ENCODE measurements at regions not wholly inside any gene's neighbourhood (a gene's known extent, or its start where the extent isn't known, plus 50 kb on each side); places are given as distances from the start of the nearest gene placed in this dataset.

DNA sequence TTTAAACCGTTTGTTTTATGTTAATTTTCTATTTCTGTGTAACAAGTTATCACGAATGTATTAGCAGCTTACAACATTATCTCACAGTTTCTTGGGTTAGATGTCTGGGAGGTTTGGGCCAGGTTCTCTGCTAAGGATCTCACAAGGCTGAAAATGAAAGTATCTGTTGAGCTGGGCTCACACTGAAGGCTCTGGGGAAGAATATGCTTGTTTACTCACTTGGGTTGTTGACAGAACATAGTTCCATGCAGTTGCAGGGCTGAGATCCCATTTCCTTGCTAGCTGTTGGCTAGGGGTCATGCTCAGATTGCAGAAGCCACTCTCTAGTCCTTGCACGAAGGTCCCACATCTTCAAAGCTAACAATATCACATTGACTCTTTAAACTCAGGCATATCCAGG, 266.6 kb upstream of the GNAI1 start:
- no peak for DNase-seq (ENCODE audit: low spot score)

DNA sequence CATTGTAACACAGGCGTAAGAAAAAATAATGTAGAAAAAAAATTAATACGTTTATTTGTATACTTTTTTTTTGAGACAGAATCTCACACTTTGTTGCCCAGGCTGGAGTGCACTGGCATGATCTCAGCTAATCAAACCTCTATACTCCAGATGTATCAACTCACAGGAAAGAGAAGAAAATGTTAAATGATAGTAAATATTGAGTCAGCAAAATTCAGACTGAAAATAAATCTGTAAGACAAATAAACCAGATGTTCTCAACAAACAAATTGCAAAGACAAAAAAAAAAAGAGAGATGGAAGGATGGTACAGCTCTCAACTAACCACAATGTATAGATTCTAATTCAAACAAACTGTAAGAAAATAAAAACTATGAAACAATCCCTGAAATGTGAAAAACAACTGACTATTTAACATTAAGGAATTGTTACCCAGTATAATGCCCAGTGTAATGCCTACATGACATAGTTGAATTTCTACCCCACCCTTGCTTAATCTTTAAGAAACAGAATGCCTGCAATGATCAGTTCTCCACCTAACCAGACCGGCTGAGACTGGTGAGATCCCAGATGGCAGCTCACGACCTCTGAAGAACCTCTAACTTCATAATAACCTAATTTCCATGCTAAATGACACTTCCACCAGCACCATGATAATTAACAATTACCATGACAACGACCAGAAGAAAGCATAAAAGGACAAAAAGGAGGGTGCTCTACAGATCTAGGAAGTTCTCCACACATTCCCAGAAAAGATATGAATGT, 272.0 kb upstream of the GNAI1 start:
- no peak for DNase-seq (ENCODE audit: low spot score)

DNA sequence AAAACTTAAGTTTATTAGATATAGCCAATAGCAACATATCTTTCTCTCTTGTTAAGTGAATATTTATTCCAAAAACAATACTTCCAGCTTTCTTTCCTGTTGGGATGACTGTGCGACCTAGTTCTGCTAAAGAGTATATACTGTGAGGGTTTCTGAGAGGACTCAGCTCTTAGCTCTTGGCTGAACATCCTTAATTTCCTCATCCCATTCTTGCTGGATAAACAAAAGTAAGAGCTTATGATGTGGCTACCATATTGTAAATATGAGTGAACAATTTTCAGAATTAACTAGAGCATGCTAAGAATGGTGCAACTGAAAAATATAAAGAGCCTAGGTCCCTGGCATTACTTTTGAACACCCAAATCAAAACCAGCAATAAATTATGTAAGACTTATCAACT, 279.5 kb upstream of the GNAI1 start:
- no peak for DNase-seq (ENCODE audit: low spot score)

DNA sequence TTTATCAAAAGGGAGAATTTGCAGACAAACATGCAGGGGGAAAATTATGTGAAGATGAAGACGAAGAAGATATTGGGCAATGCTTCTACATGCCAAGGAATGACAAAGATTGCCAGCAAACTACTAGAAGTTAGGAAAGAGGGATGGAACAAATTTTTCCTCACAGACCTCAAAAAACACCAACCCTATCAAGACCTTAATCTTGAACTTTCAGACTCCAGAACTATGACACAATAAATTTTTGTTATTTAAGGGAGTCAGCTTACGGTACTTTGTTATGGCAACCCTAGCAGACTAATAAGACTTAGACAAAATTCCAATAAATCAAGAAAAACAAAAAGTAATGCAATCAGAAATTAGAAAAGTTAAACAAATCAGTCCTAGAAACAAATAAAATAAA, 280.0 kb upstream of the GNAI1 start:
- no peak for DNase-seq (ENCODE audit: low spot score)

DNA sequence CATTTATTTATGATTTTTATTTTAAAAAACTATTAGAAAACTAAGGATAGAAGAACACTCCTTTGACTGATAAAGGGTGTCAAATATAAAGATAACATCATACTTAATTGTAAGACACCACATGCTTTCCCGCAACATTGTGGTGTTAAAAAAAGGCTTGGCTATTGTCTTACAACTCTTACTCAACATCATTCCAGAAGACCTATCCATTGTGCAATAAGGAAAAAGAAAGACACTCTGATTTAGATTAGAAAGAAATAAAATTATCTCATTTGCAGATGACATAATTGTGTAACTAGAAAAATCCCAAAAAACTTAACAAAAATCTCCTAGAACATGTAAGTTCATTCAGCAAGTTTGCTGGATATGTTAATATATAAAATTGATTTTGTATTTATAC, 296.7 kb upstream of the GNAI1 start:
- no peak for DNase-seq (ENCODE audit: low spot score)

DNA sequence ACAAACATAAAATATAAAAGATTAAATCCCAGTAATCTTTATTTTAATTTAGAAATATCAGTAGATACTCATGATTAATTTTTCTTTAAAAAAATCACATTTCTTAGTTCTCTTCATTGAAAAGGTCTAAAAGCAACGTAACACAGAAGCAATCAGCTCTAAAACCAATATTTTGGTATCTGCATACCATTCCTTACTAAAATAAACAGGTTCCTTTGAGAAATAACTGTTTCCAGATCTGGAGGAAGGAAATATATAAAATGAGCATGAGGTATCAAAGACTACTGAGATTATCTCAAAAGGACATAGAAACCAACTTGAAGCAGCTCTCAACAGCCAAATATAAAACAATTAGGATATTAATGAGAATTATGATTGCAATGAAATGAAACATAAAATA, 301.0 kb upstream of the GNAI1 start:
- DNase-seq (ENCODE audit: low spot score): no peak

DNA sequence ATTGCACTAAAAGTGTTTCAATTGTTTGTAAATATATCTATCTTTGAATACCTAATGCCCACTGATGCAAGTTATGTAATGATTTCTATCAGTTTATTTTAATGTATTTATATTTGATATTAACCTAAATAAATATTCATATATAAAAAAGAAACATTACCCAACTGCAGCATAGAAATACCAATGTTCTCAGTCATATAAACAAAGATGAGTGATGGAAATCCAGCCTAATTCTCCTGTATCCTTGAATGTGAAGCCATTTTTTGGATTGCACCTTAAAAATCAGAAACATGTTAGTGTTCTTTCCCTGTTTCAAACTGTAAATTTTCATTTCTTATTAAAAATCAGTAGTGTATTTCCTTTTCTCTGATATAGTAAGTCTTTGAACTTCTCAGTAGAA, 305.8 kb upstream of the GNAI1 start:
- DNase-seq (ENCODE audit: low spot score): no peak

DNA sequence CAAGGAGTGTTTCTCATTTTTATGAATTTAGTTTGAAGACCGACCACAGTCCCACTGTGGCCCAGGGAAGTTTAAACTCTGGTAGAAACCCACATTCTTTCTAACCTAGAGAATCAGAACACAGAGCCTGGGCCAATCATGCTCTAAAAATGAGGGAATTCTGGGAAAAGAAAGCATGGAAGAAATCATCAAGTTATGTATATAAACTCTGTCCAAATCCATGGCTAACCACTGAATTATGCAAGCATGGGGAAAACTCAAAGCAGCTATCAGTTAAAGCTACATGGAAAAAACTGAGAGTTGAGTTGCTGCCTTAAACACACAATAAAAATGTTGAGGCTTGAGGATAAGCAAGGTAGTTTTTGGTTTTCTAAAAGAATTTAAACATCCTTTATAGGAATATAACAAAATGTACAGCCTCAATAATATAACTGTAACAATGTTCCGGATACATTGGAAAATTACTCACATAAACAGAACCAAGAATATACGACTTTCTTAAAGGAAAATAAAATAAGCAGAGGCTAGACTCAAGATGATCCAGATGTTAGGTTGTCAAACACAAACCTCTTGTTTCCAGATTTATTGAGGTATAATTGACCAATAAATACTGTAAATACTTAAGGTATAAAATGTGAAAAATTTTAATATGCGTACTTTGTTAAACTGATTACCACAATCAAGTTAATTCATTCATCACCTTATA, 311.2 kb upstream of the GNAI1 start:
- no peak for DNase-seq (ENCODE audit: low spot score)

DNA sequence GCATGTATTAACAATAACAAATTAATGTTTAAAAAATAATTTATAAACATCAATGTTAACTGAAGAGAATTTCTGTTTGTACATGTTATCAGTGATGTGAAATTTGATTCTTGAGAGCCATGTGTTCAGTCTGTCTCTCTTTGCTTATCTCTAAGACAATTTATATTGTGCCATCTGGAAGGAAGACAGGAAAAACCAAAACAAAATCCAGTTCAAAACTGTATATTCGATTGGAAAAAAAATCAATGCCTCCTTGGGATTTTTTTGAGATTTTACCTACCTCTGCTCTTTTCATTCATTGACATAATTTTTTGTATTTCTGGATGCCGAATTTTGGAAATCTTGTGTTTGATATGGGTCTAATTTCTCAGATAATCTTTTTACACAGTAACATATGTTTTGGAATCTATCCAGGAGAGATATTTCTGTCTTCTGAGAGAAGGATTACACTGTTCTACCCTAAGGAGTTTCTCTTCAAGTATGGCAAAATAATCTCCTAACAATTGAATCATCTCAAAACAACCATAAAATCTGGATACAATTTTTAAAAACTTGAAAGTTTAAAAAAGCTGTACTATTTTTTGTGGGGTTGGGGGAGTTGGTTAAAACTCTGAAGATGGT, 311.9 kb upstream of the GNAI1 start:
- DNase-seq (ENCODE audit: low spot score): no peak

DNA sequence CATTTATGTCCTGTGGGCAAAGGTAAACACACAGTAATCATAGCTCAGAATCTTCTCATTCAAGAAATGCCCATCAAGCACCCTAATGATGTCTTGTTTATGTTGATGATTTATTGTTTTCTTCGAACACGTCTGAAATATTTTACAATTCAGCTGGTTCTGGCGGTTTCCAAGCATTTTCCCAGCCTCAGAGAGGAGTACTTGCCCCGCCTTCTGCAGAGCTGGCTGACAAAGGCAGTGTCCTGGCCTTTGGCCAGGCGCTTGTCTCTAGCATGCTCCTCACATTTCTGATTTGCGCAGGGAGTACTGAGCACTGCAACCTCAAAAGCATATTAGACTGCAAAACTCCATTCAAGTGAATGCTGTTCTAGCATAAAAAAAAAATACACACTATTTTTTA, 314.2 kb upstream of the GNAI1 start:
- DNase-seq (ENCODE audit: low spot score): no peak

DNA sequence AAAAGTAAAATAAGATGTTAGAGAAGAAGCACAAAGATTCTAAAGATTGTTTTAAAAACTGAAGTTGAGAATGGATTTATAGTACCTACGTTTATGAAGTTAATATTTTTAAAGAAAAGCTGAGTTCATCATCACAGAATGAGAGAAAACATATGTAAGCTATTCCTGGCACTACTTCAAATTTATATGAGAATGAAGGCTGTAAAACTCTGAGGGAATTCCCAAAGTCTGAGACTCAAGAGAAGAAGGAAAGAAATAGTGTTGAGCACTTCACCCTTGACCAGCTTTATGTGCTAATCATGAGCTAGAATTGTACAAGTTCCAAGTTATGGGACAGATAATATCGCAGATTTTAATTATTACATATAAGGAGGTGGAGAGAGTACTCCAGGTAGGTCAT, 323.7 kb upstream of the GNAI1 start:
- DNase-seq (ENCODE audit: low spot score): no peak

DNA sequence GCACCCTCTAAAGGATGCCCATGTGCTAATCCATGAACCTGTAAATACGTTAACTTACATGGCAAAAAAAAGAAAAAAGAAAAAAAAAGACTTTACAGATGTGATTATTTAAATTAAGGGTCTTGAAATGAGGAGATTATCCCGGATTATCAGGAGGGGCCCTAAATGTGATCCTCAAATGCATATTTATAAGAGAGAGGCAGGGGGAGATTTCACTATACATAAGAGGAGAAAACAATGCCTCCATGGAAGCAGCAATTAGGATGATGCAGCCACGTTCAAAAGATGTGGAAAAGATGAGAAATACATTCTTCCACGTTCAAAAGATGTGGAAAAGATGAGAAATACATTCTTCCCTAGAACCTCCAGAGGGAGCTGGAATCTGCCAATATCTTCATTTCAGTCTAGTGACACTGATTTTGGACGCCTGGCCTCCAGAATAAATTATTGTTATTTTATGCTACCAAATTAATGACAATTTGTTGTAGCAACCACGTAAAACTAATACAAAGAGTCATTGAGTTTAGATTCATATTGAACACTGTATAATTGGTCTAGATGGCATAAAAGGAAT, 328.4 kb upstream of the GNAI1 start:
- DNase-seq (ENCODE audit: low spot score): no peak

DNA sequence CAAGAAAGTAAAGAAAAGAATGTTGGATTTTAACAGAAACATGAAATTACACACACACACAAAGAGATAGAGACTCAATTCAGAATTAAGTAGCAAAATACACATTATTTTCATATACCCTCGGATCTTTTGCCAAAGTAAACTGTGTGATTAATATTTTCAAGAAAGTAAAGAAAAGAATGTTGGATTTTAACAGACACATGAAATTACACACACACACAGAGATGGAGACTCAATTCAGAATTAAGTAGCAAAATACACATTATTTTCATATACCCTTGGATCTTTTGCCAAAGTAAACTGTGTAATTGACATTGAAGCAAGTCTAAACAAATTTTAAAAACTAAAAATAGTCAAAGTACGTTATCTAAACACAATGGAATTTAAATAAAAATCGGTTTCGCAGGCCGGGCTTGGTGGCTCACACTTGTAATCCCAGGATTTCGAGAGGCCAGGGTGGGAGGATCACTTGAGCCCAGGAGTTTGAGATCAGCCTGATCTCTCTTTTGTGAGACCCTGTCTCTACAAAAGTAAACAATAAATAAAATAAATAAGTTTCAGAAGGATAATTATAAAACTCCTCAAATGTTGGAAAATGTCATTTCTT, 337.3 kb upstream of the MAGI2 start:
- no peak for DNase-seq (ENCODE audit: low spot score)

DNA sequence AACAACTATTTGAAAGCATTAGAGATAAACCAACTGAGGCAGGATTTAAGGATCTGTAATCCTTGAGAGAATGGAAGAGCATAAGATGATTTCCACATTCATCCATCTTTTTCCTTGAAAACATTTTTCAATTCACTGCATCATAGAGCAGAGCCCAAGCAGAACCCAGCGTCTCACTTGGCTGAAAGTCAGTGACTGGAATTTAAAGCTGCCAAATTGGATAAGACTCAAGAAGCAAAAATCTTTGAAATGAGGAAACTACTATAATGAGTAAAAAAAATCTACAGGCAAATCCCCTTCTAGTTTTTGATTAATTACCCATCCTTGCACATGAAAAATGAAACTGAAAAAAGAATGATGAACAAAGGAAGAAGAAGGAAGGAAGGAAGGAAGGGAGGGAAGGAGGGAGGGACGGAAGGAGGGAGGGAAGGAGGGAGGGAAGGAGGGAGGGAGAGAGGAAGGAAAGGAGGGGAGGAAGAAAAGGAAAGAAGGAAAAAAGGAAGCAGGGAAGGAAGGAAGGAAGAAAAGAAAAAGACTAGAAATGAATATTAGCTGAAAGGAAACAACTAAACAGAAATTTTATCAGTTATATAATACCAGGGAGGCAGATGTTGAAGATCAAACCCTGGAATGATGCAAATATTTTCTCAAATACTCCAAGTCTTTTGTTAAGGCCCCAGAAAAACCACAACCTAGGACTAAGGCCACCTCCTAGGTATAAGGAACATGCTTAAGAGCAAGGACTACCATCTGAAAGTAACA, 336.3 kb upstream of the MAGI2 start:
- DNase-seq (ENCODE audit: low spot score): no peak

DNA sequence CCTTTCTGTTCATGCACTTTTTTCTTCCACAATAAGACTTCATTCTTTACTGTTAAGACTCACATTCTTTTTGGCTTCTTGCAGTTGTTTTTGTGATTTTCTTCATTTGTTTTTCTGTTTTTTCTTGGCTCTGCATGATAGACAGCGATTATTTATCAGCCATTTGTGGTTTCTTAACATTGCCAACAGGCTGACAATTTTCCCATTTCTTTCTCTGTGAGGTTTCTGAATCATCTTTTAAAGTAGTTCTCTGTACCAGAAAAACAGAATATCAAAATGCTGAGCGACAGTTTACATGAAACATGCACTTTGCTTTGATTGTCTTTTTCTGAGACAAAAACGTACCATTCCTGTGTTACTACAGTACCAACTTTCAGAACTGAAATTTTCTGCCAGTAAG, 334.2 kb upstream of the MAGI2 start:
- no peak for DNase-seq (ENCODE audit: low spot score)

DNA sequence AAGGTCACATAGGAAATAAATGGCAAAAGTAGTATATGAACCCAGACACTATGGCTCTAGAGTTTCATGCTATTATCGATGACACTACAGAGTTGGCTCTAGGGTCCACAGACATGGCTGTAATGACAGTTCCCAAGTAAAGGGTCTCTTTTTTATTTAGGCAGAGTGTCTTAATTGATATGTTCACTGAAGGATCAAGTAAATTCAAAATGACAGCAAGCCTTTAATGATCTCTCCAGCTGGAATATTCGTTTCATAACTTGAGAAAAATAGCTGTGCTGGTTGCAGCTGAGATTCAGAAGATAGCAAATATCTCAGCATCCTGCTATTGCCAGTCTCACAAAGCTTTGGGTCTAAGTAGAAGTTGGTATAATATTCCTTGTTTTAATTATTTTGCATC, 333.6 kb upstream of the MAGI2 start:
- no peak for DNase-seq (ENCODE audit: low spot score)

DNA sequence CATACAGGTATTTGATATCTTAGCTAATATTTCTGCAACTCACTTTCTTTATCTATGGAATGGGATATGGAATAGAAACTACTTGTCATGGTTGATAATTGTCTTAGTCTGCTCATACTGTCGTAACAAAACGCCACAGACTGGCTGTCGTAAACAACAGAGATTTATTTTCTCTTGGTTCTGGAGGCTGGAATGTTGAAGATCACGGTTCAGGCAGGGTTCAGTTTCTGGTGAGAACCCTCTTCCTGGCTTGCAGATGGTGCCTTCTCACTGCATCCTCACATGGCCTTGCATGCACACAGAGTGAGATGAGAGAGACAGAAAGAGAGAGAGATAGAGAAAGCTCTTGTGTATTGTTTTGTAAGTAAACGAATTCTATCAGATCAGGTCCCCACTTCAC, 332.7 kb upstream of the MAGI2 start:
- DNase-seq (ENCODE audit: low spot score): no peak

DNA sequence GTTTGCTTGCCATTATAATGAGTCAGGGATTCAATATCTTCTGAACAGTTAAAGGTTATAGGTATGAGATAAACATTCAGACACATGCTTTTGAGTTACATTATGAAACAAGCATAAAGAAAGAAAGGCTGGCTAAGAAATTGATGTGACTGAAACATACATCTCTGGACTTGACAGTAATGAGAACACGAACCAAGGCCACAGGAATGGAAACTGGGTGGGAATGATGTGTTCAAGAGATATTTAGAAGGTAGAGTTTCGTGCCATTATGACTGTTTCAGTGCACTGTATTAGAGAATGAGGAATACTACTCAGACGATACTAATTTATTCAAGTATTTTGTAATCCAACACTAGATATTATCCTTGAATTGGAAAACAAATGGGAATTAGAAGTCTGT, 332.1 kb upstream of the MAGI2 start:
- no peak for DNase-seq (ENCODE audit: low spot score)

DNA sequence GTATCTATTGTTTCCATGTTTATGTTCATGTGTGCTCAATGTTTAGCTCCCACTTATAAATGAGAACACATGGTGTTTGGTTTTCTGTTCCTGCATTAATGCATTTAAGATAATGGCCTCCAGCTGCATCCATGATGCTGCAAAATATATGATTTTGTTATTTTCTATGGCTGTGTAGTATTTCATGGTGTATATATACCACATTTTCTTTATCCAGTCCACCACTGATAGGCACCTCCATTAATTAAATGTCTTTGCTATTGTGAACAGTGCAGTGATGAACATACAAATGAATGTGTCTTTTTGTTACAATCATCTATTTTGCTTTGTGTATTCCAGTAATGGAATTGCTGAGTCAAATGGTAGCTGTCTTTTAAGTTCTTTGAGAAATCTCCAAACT, 329.4 kb upstream of the MAGI2 start:
- no peak for DNase-seq (ENCODE audit: low spot score)

DNA sequence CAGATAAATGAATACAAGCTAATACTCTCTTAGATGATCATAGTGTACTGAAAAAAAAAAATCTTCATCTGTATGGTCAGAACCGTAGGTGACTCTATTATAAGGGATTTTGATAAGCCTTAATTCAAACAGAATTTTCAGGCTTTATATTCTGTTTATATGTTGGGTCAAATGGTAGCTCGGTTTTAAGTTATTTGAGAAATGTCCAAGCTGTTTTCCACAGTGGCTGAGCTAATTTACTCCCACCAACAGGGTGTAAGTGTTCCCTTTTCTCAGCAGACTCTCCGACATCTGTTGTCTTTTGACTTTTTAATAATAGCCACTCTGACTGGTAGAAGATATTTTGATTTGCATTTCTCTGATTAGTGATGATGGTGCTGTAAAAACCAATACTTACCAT, 328.8 kb upstream of the MAGI2 start:
- no peak for DNase-seq (ENCODE audit: low spot score)

DNA sequence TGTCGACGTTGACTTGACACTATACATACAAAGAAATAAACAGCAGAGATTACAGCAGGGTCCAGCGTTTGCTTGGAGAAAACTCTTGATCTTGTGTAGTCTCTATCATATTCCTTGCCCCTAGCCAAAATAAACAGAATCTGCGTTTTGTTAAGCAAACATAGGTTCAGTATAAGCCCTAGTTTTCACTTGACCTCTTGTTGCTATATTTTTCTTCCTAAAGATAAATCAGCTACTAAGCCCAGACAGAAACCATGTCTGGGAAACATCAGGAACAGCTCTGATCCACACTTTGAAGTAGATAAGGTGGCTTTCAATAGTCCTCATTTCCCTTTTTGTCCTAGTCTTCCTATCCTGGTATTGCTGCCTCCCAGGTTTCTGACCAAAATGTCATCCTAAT, 328.2 kb upstream of the MAGI2 start:
- no peak for DNase-seq (ENCODE audit: low spot score)
